WERI-Rb-1 (cell line): ENCODE measurements at regions not wholly inside any gene's neighbourhood (a gene's known extent, or its start where the extent isn't known, plus 50 kb on each side); places are given as distances from the start of the nearest gene placed in this dataset.

Experiments used
- DNase-seq: peaks from one replicate; pipeline ENCODE4 v3.0.0-alpha.2; 2020
- H3K27ac ChIP-seq: fragments of 250-450 bp; sonication (Bioruptor Pico); 2 replicates; pipeline ENCODE4 v1.5.1; 2020; ENCODE audit warnings: mild to moderate bottlenecking, moderate library complexity
- H3K27me3 ChIP-seq: fragments of 250-450 bp; sonication (Bioruptor Pico); 2 replicates; pipeline ENCODE4 v1.5.1; 2021; ENCODE audit warnings: mild to moderate bottlenecking, low read depth, moderate library complexity; ENCODE audit not compliant: insufficient read depth, severe bottlenecking
- H3K36me3 ChIP-seq: fragments of 250-450 bp; sonication (Bioruptor Pico); 2 replicates; pipeline ENCODE4 v1.5.1; 2020; ENCODE audit warnings: mild to moderate bottlenecking, moderate library complexity
- H3K4me3 ChIP-seq: 2 replicates; pipeline ENCODE4 v1.5.1; 2011; ENCODE audit warnings: low read depth, mild to moderate bottlenecking, control low read depth, low read length
- H3K9me3 ChIP-seq: fragments of 250-450 bp; sonication (Bioruptor Pico); 2 replicates; pipeline ENCODE4 v1.5.1; 2021; ENCODE audit warnings: mild to moderate bottlenecking, moderate library complexity; ENCODE audit not compliant: severe bottlenecking
- CTCF ChIP-seq: IDR thresholded peaks from 2 replicates; pipeline ENCODE4 v1.5.1; 2011; ENCODE audit warnings: low read depth, mild to moderate bottlenecking, control low read depth, inconsistent platforms, low read length

- H3K27me3 ChIP-seq: no peaks in the 10 kb centered on the region
- no peaks in the 10 kb centered on the region for H3K9me3 ChIP-seq
- H3K36me3 ChIP-seq: no peaks in the 10 kb centered on the region
- no peak for DNase-seq
- H3K4me3 ChIP-seq: no peak overlapping the region
- TF ChIP-seq CTCF: no peak
- H3K27ac ChIP-seq: no peak overlapping the region
Observed at GRCh38 chr1:95496307-95496706, 262.3 kb downstream of the RWDD3 start.

- Histone ChIP-seq H3K36me3 (no peaks in the 10 kb centered on the region), H3K27ac (no peak overlapping the region), H3K27me3 (no peaks in the 10 kb centered on the region), H3K4me3 (no peak overlapping the region), H3K9me3 (no peaks in the 10 kb centered on the region)
- no peak for DNase-seq
- TF ChIP-seq CTCF: no peak
Observed at GRCh38 chr1:95496773-95497172, 262.8 kb downstream of the RWDD3 start.

GRCh38 chr1:95497566-95497965 lies 263.6 kb downstream of the RWDD3 start:
- Histone ChIP-seq H3K27me3 (no peaks in the 10 kb centered on the region), H3K9me3 (no peaks in the 10 kb centered on the region), H3K4me3 (no peak overlapping the region), H3K27ac (no peak overlapping the region), H3K36me3 (no peaks in the 10 kb centered on the region)
- TF ChIP-seq CTCF: no peak
- DNase-seq: no peak

- TF ChIP-seq CTCF: no peak
- Histone ChIP-seq H3K36me3 (no peaks in the 10 kb centered on the region), H3K27ac (no peak overlapping the region), H3K4me3 (no peak overlapping the region), H3K9me3 (no peaks in the 10 kb centered on the region), H3K27me3 (no peaks in the 10 kb centered on the region)
- no peak for DNase-seq
Observed at GRCh38 chr1:95503278-95504030, 269.4 kb downstream of the RWDD3 start.

GRCh38 chr1:95504321-95504720 lies 270.3 kb downstream of the RWDD3 start:
- Histone ChIP-seq H3K36me3 (no peaks in the 10 kb centered on the region), H3K27ac (no peak overlapping the region), H3K9me3 (no peaks in the 10 kb centered on the region), H3K4me3 (no peak overlapping the region), H3K27me3 (no peaks in the 10 kb centered on the region)
- no peak for TF ChIP-seq CTCF
- DNase-seq: no peak

- Histone ChIP-seq H3K9me3 (no peaks in the 10 kb centered on the region), H3K36me3 (no peaks in the 10 kb centered on the region), H3K27me3 (no peaks in the 10 kb centered on the region), H3K27ac (no peak overlapping the region), H3K4me3 (no peak overlapping the region)
- no peak for TF ChIP-seq CTCF
- DNase-seq: no peak
Observed at GRCh38 chr1:95506736-95507414, 272.9 kb downstream of the RWDD3 start.
